T-helper 22 cell (primary cell): ENCODE measurements at regions not wholly inside any gene's neighbourhood (a gene's known extent, or its start where the extent isn't known, plus 50 kb on each side); places are given as distances from the start of the nearest gene placed in this dataset.

Experiments used
- DNase-seq: peaks from one replicate; pipeline ENCODE4 v3.0.0-alpha.2; 2020; ENCODE audit warnings: low read depth

DNA sequence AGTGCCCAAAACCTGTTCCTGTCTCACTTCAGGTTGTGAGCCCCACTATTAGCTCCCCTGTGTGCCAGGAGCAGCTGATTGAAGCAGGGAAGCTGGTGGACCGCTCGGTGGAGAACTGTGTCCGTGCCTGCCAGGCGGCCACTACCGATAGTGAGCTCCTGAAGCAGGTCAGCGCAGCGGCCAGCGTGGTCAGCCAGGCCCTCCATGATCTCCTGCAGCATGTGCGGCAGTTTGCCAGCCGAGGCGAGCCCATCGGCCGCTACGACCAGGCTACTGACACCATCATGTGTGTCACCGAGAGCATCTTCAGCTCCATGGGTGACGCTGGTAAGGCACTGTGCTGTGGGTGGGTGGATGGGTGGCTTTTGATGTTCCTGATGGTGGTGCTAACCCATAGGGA is 334.1 kb upstream of the TPM1 start:
- no peak for DNase-seq

DNA sequence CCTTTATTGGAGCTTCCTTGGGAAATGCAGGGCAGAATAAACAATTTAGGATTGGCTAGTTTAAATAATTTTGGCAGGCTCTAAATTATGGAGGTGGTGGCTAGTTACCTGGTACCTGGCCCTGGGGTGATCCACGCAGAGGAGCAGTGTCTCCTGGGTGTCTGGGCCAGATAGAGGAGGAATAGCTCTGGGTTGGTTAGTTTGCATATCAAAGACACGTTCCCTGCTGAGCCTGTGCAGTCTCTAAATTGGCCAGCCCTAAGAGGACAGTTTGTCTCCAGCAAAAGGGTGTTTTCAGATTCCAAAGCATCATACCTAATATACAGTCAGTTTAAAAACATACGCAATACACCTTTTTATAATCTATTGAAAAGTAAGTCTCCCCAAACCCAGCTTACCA is 333.3 kb upstream of the TPM1 start:
- no peak for DNase-seq

DNA sequence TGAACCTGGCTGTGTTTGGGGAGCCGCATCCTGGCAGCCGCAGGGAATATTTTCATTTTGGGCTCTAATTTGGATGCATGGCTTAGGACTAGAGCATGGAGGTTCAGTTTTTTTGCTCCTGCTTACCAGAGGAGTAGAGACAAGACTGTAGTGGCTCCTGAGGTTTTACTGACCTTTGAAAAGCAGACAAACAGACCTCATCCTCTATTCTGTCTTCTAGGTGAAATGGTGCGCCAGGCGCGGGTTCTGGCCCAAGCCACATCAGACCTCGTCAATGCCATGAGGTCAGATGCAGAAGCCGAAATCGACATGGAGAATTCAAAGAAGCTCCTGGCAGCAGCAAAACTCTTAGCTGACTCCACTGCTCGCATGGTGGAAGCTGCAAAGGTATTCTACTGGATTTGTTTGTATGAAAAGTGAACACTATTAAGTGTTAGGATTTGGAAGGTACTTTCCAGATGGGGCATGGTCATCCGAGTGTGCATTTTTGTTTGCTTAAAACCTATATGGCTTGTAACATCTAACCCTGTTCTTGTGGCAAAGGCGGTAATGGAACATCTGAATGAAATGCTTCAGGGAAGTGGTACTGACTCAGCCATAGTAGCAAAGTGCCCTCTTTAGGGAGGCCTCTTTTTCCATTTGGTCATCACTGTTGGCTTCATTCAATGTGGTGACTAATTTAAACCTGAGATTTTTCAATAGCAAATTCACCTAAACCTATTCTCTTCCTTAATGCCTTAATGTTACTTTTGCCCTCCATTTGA is 330.7 kb upstream of the TPM1 start:
- no peak for DNase-seq

DNA sequence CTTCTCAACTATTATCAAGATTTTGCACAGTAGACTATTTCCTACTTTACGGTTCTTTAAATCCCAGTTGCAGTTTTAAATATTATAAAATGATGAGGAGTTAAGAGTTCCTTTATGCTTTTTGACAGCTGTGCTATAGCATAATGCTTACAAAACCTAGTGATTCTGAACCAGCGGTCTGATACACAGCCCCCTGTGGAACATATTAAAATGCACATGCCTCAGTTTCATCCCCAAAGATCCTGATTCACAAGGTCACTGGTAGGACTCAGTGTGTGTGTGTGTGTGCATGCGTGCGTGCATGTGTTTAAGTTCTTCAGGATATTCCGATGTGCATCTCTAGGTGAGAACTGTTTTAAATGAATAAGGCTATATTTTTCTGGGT is 330.1 kb upstream of the TPM1 start:
- no peak for DNase-seq

DNA sequence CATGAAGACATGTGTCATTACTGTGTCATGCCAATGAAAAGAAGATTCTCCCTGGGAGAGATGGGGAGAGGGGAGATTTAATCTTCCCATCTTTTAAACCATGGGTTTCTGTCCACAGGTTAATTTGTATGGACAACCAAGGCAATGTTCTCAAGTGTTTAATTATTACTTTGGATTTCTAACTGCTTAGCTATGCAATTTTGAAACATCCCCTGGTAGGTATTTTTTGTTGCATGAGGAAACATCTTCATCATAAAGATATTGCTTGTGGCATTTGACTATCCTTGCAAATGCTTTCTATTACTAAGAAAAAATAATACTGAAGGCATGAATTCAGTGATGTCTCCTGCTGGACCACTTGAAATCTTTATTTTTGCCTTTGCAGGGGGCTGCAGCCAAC is 326.6 kb upstream of the TPM1 start:
- no peak for DNase-seq

DNA sequence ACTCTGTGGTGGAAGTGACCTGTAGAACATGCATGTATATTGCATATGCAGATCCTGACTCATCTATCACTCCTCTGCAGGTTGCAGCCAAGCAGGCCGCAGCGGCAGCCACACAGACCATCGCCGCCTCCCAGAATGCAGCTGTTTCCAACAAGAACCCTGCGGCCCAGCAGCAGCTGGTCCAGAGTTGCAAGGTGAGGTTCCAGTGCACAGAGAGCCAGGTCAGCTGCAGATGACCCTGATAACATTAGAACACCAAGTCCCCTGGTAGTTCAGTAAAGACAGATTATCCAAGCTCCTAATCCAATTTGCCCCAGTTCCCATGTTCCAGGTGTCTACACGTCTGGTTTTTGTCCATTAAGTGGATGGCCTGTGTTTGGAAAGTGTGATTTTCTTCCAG is 325.1 kb upstream of the TPM1 start:
- no peak for DNase-seq

DNA sequence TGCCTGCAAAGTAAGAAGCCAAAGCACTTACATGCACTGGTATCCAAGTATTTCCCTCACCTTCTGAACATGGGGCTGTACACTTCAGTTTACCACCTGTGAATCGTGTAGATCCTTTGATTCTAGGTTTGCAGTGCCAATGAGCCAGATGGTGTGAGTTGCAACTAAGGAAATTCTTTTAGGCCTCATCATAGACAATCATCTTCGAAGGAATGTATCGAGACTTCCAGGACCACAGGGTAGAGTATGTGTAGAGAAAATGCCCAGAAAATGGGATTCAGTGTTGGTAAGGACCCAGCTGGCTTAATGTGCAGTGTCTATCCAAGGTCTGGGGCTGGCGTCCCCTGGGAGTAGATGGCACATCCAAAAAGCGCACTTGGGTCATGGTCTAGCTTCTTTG is 323.2 kb upstream of the TPM1 start:
- no peak for DNase-seq

DNA sequence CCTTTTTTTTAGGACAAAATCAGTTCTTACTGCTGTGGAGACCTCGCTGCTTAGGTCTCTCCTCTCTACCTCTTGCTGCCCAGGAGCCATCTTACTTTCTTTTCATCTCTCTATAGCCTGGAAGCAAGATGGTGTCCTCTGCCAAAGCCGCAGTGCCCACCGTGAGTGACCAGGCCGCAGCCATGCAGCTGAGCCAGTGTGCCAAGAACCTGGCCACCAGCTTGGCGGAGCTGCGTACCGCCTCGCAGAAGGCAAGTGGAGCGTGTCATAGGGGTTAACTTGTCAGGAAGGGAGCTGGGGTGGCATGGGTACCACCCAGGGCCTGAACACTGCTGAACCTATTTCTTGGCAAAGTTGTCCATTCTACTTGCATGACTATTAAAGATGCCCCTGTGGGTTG is 320.3 kb upstream of the TPM1 start:
- DNase-seq: no peak

DNA sequence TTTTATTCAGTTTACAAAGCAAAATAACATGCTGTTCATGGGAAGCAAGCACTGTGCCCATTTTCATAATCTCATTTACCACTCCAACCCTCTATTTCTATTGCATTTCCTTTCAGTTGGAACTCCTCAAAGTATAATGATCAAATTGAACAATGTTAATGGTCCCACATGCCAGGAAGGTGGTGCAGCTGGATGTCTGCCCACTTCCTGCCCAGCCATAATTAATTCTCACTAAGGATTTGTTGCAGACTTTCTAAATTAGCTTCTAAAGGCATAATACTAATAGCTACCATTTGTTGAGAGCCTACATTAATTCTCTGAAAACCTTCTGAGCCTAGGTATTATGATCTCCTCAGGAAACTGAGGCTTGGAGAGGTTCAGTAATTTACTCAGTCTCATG is 316.1 kb upstream of the TPM1 start:
- DNase-seq: no peak

DNA sequence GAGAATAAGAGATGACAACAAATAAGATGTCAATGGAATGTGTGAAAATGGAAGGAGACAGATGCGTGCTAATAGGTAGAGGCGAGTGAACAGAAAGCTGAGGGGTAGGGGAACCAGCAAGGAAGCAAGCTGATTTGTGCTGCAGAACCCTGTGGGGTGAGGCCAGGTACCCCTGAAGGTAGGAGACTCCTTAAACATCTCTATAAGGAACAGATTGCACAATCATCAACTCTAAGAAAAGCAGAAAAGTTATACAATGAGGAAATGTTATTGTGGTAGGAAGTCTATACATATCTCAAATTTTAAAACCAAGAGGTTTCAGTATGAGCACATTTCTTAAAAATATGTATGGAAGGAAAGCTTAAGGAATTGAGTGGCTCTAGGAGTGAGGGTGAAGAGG is 315.0 kb upstream of the TPM1 start:
- DNase-seq: no peak

DNA sequence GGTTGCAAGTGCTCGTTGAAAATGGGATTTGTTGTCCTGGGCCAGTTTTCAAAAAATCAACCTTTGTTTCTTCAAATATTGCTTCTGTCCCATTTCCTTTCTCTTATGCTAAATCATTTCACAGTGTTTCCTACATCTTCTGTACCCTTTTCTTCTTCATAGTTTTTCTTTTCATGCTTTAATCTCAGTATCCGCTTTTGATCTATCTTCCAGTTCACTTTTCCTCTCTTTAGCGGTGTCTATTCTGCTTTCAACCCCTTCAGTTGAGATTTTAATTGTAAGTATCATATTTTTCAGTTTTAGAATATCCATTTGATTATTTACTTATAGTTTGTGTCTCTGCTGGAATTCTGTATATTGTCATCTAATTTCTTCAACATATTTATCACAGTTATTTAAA is 311.7 kb upstream of the TPM1 start:
- no peak for DNase-seq

DNA sequence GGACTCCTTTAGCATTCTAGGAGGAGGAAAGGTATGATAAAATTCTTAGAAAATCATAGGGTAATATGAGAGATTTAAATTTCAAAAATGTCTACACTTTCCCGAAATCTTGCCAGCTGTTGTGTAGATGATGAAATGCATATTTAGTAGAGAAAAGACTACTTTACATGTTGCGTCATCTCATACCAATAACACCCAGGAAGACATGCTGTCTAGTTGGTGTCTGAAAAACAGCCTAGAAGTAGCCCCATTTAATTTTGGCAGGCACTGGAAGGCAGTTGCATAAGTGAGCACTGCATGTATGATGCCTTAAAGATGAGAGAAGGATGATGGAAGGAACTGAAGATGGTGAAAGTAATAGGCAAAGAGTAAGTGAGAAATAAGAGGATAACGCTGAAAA is 310.5 kb upstream of the TPM1 start:
- DNase-seq: no peak

DNA sequence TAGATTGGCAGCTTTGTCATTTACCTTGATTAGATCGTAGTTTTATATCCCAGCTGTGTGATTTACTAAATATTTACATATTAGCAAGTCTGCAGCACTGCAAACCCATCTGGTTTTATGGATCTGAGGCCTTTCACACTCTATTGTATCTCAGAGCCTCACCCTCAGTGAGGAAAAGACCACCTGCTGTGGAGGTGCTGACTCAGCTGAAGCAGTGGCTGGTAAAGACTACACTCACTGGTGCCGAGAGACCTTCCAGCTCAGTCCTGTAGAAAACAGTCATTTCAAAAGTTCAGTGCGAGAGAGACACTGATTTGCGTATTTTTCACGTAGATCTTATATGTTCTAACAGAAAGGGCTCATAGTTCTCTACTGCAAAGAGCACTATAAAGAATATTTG is 307.8 kb upstream of the TPM1 start:
- DNase-seq: no peak

DNA sequence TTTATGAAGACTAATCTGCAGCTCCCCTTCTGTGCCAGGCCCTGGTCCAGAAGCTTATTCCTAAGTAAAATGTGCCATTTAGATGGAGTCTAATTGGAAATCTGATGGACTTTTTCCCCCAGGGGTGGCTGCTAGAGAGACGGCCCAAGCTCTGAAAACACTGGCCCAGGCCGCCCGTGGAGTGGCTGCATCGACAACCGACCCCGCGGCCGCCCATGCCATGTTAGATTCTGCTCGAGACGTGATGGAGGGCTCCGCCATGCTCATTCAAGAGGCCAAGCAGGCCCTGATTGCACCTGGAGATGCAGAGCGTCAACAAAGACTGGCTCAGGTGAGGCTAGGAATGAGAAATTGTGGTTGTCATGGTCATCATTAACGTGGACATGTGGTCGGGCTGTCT is 305.8 kb upstream of the TPM1 start:
- DNase-seq: no peak

DNA sequence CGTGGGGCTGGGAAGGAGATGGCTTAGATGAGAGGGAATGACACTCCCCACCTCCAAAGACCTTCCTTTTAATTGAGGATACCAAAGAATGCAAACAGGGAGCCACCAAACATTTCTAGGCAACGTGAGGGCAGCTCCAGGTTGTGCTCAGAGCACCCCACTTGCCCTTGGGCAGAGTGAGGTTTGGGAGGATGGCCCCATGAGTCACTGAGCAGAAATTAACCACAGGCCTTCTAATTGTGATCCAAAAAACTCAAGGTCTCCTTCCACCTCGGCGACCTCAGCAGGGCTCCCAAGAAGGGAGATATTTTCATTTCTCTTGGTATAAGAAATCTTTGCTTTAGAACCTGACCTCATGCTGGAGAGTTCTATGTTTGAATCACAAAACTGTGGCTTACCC is 305.0 kb upstream of the TPM1 start:
- DNase-seq: no peak

DNA sequence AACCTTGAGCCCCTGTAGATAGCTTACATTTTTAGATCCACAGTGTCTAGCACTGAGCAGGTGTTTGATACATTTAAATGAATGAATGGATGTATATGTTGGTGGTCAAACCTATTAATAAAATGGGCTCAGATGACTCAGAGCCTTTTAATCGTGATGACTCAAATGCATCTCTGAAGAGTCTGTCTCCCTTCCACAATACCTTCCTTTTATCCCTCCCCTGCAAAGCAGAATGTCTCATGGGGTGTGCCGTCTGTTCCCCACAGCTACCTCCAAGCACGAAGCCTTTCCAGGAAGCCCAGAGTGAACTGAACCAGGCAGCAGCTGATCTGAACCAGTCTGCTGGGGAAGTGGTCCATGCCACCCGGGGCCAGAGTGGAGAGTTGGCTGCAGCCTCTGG is 303.5 kb upstream of the TPM1 start:
- DNase-seq: no peak

DNA sequence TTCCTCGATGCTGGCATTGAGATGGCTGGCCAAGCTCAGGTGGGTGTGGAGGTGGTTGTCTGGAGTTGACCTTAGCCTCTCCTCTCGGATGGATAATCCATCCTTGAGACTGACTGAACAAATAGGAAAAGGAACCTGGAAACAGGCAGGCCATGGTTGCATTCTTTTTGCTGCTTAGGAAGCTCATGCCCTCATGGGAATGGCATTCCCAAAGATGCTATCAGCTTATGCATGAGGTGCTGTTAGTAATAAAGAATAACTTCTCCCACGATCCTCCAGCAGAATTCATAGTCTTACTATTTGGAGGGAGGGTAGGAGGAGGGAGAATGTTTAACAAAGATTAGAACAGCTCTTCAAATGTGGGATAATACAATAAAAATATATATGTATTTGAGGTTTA is 303.0 kb upstream of the TPM1 start:
- DNase-seq: no peak

DNA sequence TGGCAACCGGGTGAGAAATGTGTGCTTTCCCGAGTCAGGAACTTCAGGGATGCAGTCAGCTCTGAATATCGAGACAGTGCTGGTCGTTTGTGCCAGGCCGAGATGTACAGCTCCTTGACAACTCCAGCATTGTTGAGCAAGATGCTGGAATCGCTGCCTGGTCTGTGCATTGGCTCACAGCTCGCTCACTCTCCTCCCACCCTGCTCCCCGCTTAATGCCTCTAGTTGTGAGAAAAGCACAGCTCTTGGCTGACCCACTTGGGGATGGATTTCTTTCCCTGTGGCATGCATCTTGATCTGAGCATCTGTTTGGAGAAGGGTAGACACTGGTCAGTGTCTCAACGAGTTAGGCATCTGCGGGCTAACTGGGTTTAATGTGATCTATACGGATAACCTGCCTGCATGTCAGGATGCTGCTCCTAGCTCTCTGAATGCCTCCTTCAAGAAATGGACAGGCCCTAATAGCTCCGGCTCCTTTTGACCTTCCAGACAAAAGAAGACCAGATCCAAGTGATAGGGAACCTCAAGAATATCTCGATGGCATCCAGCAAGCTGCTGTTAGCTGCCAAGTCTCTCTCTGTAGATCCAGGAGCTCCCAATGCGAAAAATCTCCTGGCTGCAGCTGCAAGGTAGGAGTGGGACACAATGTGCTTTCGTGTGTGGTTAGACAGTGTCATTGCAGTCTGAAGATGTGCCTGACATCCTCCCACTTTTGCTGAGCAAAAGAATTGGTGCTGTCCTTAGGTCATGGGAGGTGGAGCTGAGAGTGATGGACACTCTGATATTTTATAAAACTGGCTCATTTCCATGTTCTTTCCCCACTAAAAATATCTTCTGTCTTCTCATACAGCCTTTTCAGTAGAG is 302.2 kb upstream of the TPM1 start:
- no peak for DNase-seq

DNA sequence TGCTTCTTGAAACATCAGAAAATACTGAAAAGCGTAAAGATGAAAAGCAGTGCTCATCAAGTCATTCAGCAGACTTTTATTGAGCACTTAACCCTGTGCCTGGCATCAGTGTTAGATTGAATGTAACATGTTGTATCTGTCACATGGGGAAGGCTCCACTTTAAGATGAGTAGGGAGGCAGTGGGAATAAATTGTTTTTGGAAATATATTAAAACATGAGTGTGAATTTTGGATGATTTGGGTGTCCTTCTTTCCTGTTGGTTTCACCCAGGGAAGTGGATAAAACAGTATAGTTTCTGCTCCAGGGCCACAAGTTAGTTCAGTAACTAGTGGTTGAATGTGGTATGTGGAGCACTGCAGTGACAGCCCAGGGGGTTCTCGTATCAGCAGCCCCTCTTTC is 301.4 kb upstream of the TPM1 start:
- no peak for DNase-seq

DNA sequence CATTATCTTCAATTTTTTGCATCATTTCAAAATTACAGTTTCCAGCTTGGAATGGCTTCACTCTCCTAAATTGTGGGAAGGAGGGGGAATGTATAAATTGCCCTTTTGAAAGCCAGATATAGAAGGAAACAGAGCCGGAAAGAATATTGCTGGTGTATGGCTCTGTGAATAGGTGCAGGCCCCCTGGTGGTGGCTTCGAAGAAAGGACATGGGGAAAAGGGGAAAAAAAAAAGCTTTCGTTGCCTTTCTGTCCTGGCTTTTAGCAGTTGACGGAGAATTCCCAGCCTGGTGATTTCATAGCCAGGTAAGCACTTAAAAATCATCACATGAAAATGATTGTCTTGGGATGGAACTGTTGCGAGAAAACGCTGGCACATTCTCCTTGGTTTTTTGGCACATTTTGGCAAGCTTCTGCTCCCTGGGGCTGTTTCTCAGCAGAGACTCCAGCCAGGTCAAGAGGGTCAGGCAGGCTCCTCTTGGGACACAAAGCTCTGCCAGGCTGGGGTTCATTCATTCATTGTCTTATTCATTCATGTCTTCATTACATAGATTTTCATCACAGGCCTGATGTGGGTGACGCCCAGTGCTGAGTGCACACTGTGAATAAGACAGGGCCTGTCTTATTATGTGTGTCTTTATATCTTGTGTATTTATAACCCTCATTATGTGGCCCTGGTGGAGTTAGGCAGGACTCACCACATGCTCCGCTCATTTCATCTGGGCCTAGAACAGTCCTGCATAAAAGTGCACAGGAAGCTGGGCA is 300.0 kb upstream of the TPM1 start:
- no peak for DNase-seq

DNA sequence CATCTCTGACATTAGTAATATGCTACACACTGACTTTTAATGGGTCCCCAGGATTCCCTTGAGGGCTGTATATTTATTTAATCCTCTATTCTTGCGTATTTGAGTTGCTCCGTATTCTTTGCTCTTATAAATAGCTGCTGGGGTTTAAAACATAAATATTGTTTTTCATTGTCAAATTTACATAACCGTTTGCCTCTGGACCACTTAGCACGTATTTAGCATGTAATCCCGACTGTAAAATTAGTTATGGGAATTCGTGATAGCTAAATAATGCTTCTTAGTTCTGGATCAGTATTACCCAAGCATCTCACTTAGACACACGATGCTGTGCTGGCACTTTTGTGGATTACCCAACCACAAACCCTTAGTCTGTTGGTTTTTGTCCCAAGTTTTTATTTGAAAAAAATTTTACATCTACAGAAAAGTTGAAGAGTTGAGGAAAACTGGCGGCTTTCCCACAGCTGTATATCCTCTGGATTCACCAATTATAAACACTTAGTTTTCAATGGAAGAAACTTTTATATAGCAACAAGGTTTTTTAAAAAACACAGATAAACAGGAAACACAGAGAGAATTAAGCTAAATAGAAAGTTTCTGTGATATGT is 296.8 kb upstream of the TPM1 start:
- no peak for DNase-seq

DNA sequence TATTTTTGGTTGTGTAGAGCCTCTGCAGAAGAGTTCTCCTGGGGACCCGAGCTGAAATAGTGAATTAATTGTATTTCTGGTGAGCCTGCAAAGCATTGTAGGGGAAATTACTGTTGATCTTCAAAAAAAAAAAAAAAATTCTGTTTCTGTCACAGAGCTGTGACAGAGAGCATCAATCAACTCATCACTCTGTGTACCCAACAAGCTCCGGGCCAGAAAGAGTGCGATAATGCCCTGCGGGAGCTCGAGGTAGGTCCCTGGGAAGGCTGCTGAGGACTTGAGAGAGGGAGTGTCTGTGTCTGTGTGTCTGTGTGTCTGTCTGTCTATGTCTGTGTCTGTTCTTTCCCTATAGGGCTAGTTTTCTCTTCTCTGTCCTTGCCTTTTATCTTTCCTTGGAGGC is 294.4 kb upstream of the TPM1 start:
- no peak for DNase-seq
